ENCODE measurements at regions not wholly inside any gene's neighbourhood (a gene's known extent, or its start where the extent isn't known, plus 50 kb on each side); places are given as distances from the start of the nearest gene placed in this dataset.

DNA sequence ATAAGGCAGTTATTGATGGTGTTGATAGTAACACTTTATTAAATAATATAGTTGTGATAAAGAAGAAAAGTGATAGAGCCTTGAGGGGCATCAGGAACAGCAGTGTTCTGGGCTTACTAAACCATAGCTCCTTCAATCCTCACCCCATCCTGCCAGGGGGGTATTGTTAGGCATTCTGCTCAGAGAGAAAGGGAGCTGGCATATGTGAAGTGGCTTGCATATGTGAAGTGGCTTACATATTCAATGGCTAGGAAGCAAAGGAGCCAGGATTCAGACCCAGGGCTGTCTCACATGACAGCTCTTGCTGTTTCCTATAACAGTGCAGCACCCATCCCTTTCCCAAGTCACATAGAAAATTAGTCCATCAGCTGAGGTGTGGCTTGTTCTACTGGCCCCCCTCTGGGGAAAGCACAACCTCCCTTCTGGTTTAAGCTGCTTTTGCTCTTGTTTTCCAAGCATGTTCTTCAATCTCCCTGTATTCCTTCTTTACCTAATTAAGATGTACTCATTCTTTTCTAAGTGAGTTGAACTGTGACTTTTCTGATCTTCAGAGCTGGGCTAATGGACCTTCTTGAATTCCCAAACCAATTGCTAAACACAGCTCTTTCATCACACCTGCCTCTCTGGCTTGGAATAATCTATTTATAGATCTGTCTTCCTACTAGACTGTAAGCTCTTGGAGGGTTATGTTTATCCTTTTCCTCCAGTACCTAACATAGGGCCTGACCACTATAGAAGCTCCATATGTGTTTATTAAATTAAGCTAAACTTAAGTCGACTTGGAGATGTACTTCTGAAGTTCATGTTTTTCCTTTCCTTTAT, 108.7 kb upstream of the GLI3 start:
- Histone ChIP-seq H3K9me3 (replicated peaks; ENCODE audit: control insufficient read depth, insufficient read depth, low read depth, low read length) (no peaks in the 10 kb centered on the region), H3K36me3 (ENCODE audit: control insufficient read depth, insufficient read depth, low read length) (no peaks in the 10 kb centered on the region), H3K4me3 (no peak overlapping the region), H3K4me2 (ENCODE audit: insufficient read depth, low read length) (no peak overlapping the region), H4K20me1 (replicated peaks; ENCODE audit: control insufficient read depth, insufficient read depth, low read length) (no peaks in the 10 kb centered on the region; the same call in 1 of the 2 replicates), H3K27me3 (ENCODE audit: control insufficient read depth in 2 of 2, insufficient read depth in 2 of 2, low read length in 2 of 2) (peaks cover 0 to 1% of the 10 kb centered on the region in 2 experiments; a peak in 1 of 5 replicates), H3K79me2 (ENCODE audit: control insufficient read depth, insufficient read depth, low read length) (no peaks in the 10 kb centered on the region), H2AFZ (ENCODE audit: low read depth, low read length) (no peak overlapping the region), H3K27ac (ENCODE audit: extremely low read depth, low read depth, low read length) (no peak overlapping the region), H3K9ac (ENCODE audit: insufficient read depth in 1 of 2, low read depth in 2 of 2, low read length in 2 of 2) (no peak overlapping the region), H3K4me1 (replicated peaks in 1 of 2; ENCODE audit: control insufficient read depth in 2 of 2, insufficient read depth in 2 of 2, low read length in 2 of 2) (no peaks in the 10 kb centered on the region), H3K9me1 (ENCODE audit: control insufficient read depth, insufficient read depth, low read length) (no peaks in the 10 kb centered on the region)
- in situ Hi-C loops (cut with MboI) (no loop called here), intact Hi-C loops (cut with micrococcal nuclease) (no loop called here)
- ChIA-PET CTCF (ENCODE audit: low intra/inter-chr PET ratio) (no interaction called here), POLR2A (interaction anchor here (1.2 kb wide), 1 partner anchor 14 kb away, joined by 3 read pairs; no protein-coding TSS in a partner anchor)
- ATAC-seq (no peak), DNase-seq (ENCODE audit: extremely low read depth in 1 of 4, low spot score in 3 of 4) (no peak), FAIRE-seq (no peak)
- 0% methylated on average over 1 of the region's 1 CpG for WGBS (ENCODE audit: insufficient coverage, low coverage, missing lambda C conversion rate)
- no TSS peak for BruUV-seq (replicated peaks)
- TF ChIP-seq NFIC (IDR thresholded peaks at IDR 0.05) (no peak), ZBTB7A (IDR thresholded peaks at IDR 0.05; ENCODE audit: borderline replicate concordance, control insufficient read depth, low read depth, low read length) (no peak), ZNF778 (CRISPR knock-in tag; IDR thresholded peaks at IDR 0.05) (no peak), KDM4B (IDR thresholded peaks at IDR 0.05; ENCODE audit: borderline replicate concordance in 2 of 2, low read depth in 1 of 2) (no peak), GTF2F1 (IDR thresholded peaks at IDR 0.05; ENCODE audit: low read depth, low read length) (no peak), ZBTB12 (CRISPR knock-in tag; IDR thresholded peaks at IDR 0.05) (no peak), DLX4 (CRISPR knock-in tag; IDR thresholded peaks at IDR 0.05) (no peak), XRCC4 (IDR thresholded peaks at IDR 0.05; ENCODE audit: extremely low read depth, insufficient read depth, insufficient read length) (no peak), HDAC1 (IDR thresholded peaks at IDR 0.05) (no peak), KLF6 (CRISPR knock-in tag; IDR thresholded peaks at IDR 0.05; ENCODE audit: borderline replicate concordance) (no peak), ZNF766 (CRISPR knock-in tag; conservative IDR thresholded peaks at IDR 0.05) (no peak), RBM22 (IDR thresholded peaks at IDR 0.05; ENCODE audit: low read depth, low read length, poor library complexity, severe bottlenecking) (no peak), HMGN3 (IDR thresholded peaks at IDR 0.05; ENCODE audit: borderline replicate concordance, extremely low read depth, insufficient read length, low read depth, low read length) (no peak), ESRRA (IDR thresholded peaks at IDR 0.05; ENCODE audit: borderline replicate concordance, low read depth) (no peak), SREBF2 (CRISPR knock-in tag; IDR thresholded peaks at IDR 0.05) (no peak), CBX2 (IDR thresholded peaks at IDR 0.05; ENCODE audit: insufficient read depth, low read length, poor library complexity, severe bottlenecking) (no peak), YY1 (IDR thresholded peaks at IDR 0.05; ENCODE audit: borderline replicate concordance in 1 of 3, control insufficient read depth in 1 of 3, extremely low read depth in 1 of 3, insufficient read depth in 3 of 3, insufficient read length in 1 of 3, insufficient replicate concordance in 2 of 3, low read depth in 1 of 3, low read length in 2 of 3) (no peak), ZNF143 (CRISPR knock-in tag; IDR thresholded peaks at IDR 0.05) (no peak)
- TF ChIP-seq, protein P1, sequence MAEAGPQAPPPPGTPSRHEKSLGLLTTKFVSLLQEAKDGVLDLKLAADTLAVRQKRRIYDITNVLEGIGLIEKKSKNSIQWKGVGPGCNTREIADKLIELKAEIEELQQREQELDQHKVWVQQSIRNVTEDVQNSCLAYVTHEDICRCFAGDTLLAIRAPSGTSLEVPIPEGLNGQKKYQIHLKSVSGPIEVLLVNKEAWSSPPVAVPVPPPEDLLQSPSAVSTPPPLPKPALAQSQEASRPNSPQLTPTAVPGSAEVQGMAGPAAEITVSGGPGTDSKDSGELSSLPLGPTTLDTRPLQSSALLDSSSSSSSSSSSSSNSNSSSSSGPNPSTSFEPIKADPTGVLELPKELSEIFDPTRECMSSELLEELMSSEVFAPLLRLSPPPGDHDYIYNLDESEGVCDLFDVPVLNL (CRISPR knock-in tag; IDR thresholded peaks at IDR 0.05; ENCODE audit: low read depth) = no peak

All from K562 (cell line).